ENCODE measurements at regions not wholly inside any gene's neighbourhood (a gene's known extent, or its start where the extent isn't known, plus 50 kb on each side); places are given as distances from the start of the nearest gene placed in this dataset.

DNA sequence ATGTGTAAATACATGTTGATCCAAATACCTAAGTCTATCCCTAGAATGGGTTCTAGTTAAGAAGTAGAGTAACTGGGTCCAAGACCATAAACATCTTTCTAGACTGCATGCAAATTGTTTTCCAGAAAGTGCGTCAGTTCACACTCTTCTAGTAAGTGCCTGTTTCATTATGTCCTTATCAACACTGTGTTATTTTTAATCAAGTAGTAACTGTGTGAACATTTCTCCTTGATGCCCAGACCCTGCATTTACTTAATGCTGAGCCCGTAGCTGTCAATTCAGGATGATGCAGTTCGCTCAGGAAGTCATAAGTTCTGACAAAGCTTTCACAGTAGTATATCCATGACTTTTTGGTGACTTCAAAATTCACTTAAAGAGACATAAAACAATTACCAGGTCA lies 374.8 kb downstream of the OTUD1 start:
- no peak for TF ChIP-seq FOXM1 (IDR thresholded peaks at IDR 0.05; ENCODE audit: borderline replicate concordance, low read depth)
- TF ChIP-seq YY1 (IDR thresholded peaks at IDR 0.05; ENCODE audit: low read depth), result no peak
- TF ChIP-seq RAD21 (IDR thresholded peaks at IDR 0.05; ENCODE audit: low read depth), result no peak
- no peak for TF ChIP-seq CEBPB (IDR thresholded peaks at IDR 0.05)
- no peak for TF ChIP-seq REST (IDR thresholded peaks at IDR 0.05; ENCODE audit: low read depth)
- no peak for TF ChIP-seq TCF12 (IDR thresholded peaks at IDR 0.05; ENCODE audit: low read depth)
- TF ChIP-seq TAF1 (IDR thresholded peaks at IDR 0.05; ENCODE audit: low read depth), result no peak

Data from Ishikawa (cell line).